ENCODE measurements at regions not wholly inside any gene's neighbourhood (a gene's known extent, or its start where the extent isn't known, plus 50 kb on each side); places are given as distances from the start of the nearest gene placed in this dataset.

GRCh38 chr13:111456452-111457230, 136.2 kb downstream of the TEX29 start:
- no peak for DNase-seq

- no peak for DNase-seq
Measured at GRCh38 chr13:111458001-111458531, 137.6 kb downstream of the TEX29 start.

- DNase-seq: no peak
Measured at GRCh38 chr13:111458739-111459138, 138.3 kb downstream of the TEX29 start.

- no peak for DNase-seq
Measured at GRCh38 chr13:111459803-111460547, 139.5 kb downstream of the TEX29 start.

GRCh38 chr13:111460548-111461444, 140.4 kb downstream of the TEX29 start:
- DNase-seq: peak; percentile 6

- DNase-seq: no peak
Measured at GRCh38 chr13:111461445-111462149, 141.2 kb downstream of the TEX29 start.

- DNase-seq: no peak
Measured at GRCh38 chr13:111462221-111462764, 141.9 kb downstream of the TEX29 start.

- DNase-seq: no peak
Measured at GRCh38 chr13:111462944-111463343, 142.5 kb downstream of the TEX29 start.

GRCh38 chr13:111467111-111467890, 146.9 kb downstream of the TEX29 start:
- DNase-seq: no peak

- no peak for DNase-seq
Measured at GRCh38 chr13:111468037-111468959, 147.9 kb downstream of the TEX29 start.

GRCh38 chr13:111469450-111469849, 149.0 kb downstream of the TEX29 start:
- DNase-seq: no peak

GRCh38 chr13:111469916-111470506, 149.6 kb downstream of the TEX29 start:
- DNase-seq: no peak

GRCh38 chr13:111470933-111471332, 150.5 kb downstream of the TEX29 start:
- DNase-seq: no peak

- no peak for DNase-seq
Measured at GRCh38 chr13:111472083-111472482, 151.6 kb downstream of the TEX29 start.

GRCh38 chr13:111472559-111473460, 152.4 kb downstream of the TEX29 start:
- DNase-seq: no peak

GRCh38 chr13:111474136-111475002, 153.9 kb downstream of the TEX29 start:
- peak; percentile 5 for DNase-seq

- no peak for DNase-seq
Measured at GRCh38 chr13:111475488-111475887, 155.0 kb downstream of the TEX29 start.

All from NCI-H226 (cell line).